ENCODE measurements at regions not wholly inside any gene's neighbourhood (a gene's known extent, or its start where the extent isn't known, plus 50 kb on each side); places are given as distances from the start of the nearest gene placed in this dataset.

GRCh38 chr2:18784245-18784644 is 194.9 kb upstream of the NT5C1B start:
- TF ChIP-seq, protein P1, sequence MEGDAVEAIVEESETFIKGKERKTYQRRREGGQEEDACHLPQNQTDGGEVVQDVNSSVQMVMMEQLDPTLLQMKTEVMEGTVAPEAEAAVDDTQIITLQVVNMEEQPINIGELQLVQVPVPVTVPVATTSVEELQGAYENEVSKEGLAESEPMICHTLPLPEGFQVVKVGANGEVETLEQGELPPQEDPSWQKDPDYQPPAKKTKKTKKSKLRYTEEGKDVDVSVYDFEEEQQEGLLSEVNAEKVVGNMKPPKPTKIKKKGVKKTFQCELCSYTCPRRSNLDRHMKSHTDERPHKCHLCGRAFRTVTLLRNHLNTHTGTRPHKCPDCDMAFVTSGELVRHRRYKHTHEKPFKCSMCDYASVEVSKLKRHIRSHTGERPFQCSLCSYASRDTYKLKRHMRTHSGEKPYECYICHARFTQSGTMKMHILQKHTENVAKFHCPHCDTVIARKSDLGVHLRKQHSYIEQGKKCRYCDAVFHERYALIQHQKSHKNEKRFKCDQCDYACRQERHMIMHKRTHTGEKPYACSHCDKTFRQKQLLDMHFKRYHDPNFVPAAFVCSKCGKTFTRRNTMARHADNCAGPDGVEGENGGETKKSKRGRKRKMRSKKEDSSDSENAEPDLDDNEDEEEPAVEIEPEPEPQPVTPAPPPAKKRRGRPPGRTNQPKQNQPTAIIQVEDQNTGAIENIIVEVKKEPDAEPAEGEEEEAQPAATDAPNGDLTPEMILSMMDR (conservative IDR thresholded peaks at IDR 0.05) = no peak
- no peak for TF ChIP-seq ZFX (IDR thresholded peaks at IDR 0.05)
